Kidney (tissue), 13 donors: ENCODE measurements at regions not wholly inside any gene's neighbourhood (a gene's known extent, or its start where the extent isn't known, plus 50 kb on each side); places are given as distances from the start of the nearest gene placed in this dataset.

Source experiments
- DNase-seq, 5 donors: peaks; one replicate each; pipeline ENCODE4 v3.0.0-alpha.2; 2013 to 2020
- FAIRE-seq: peaks from 2 replicates; lab custom pipeline; 2012; peaks lifted over from hg19 to GRCh38; lab: Jason Lieb, UNC
- H3K27ac ChIP-seq, 2 donors: one replicate each; pipeline ENCODE4 v1.7.0; 2013; ENCODE audit warnings: low read depth in 2 of 2, low read length in 2 of 2, inconsistent platforms in 1 of 2
- H3K27me3 ChIP-seq: one replicate; pipeline ENCODE4 v1.7.1; 2013; ENCODE audit warnings: low read length, inconsistent platforms; ENCODE audit not compliant: control insufficient read depth, insufficient read depth
- H3K36me3 ChIP-seq, 3 donors: one replicate each; pipeline versions ENCODE4 v1.7.0 to v1.7.1; 2013; ENCODE audit warnings: low read length in 3 of 3, control low read depth in 1 of 3, inconsistent platforms in 1 of 3; ENCODE audit not compliant: insufficient read depth in 3 of 3, control insufficient read depth in 2 of 3
- H3K4me1 ChIP-seq, 3 donors: one replicate each; pipeline versions ENCODE4 v1.7.0 to v1.7.1; 2013; ENCODE audit warnings: low read length in 3 of 3, inconsistent platforms in 1 of 3, low read depth in 1 of 3; ENCODE audit not compliant: control insufficient read depth in 2 of 3, insufficient read depth in 2 of 3
- H3K4me3 ChIP-seq, 3 donors: one replicate each; pipeline versions ENCODE4 v1.7.0 to v1.8.1; 2013; ENCODE audit warnings: low read length in 3 of 3, control low read depth in 1 of 3, inconsistent platforms in 1 of 3
- H3K9ac ChIP-seq, 3 donors: one replicate each; pipeline versions ENCODE4 v1.7.0 to v1.7.1; 2013; ENCODE audit warnings: low read length in 3 of 3, control low read depth in 1 of 3, inconsistent platforms in 1 of 3
- H3K9me3 ChIP-seq, 3 donors: one replicate each; pipeline versions ENCODE4 v1.7.0 to v1.7.1; 2013; ENCODE audit warnings: low read length in 3 of 3, control low read depth in 1 of 3, inconsistent platforms in 1 of 3; ENCODE audit not compliant: control insufficient read depth in 2 of 3, insufficient read depth in 1 of 3
- CTCF ChIP-seq: IDR thresholded peaks from 3 replicates; pipeline ENCODE4 v1.5.1; 2012; ENCODE audit warnings: mild to moderate bottlenecking, moderate library complexity, borderline replicate concordance; ENCODE audit not compliant: insufficient read depth; ENCODE audit errors: extremely low read depth
- intact Hi-C: fragments of 100-400 bp; cut with DNase I; formaldehyde crosslinking; loops from one replicate; pipeline ENCODE4 v1.11.1; 2022
- donor health status: control.
- donor health status: control.
- donor health status: control.
- donor health status: control.
- donor health status: control.
- donor health status: DM: yes; HTN: yes; CAD: no.
- donor health status: Normal renal cell carcinoma (clear cell type).

GRCh38 chr3:135771760-135772159 is 193.8 kb upstream of the PPP2R3A start:
- no peak overlapping the region for H3K27ac ChIP-seq
- H3K27me3 ChIP-seq = no peaks in the 10 kb centered on the region
- FAIRE-seq (no peak), DNase-seq (peak in 4 of 5 donors; percentile 43 to 54 (median 48))
- intact Hi-C loops = no loop called here
- H3K4me3 ChIP-seq = no peak overlapping the region
- no peak overlapping the region for H3K9ac ChIP-seq
- no peaks in the 10 kb centered on the region for H3K9me3 ChIP-seq
- H3K36me3 ChIP-seq = no peaks in the 10 kb centered on the region
- no peak for TF ChIP-seq CTCF
- no peaks in the 10 kb centered on the region for H3K4me1 ChIP-seq

- FAIRE-seq = no peak
- intact Hi-C loops = no loop called here
- H3K9ac ChIP-seq = no peak overlapping the region
- no peaks in the 10 kb centered on the region for H3K9me3 ChIP-seq
- no peak for DNase-seq
- no peaks in the 10 kb centered on the region for H3K4me1 ChIP-seq
- no peaks in the 10 kb centered on the region for H3K36me3 ChIP-seq
- no peak overlapping the region for H3K27ac ChIP-seq
- no peak for TF ChIP-seq CTCF
- H3K27me3 ChIP-seq = no peaks in the 10 kb centered on the region
- H3K4me3 ChIP-seq = no peak overlapping the region
Measured at GRCh38 chr3:135779024-135779423, 186.5 kb upstream of the PPP2R3A start.

- Histone ChIP-seq H3K27ac (no peak overlapping the region), H3K9ac (no peak overlapping the region), H3K4me3 (no peak overlapping the region), H3K4me1 (no peaks in the 10 kb centered on the region), H3K27me3 (no peaks in the 10 kb centered on the region), H3K36me3 (no peaks in the 10 kb centered on the region), H3K9me3 (no peaks in the 10 kb centered on the region)
- no peak for FAIRE-seq
- DNase-seq = no peak
- no peak for TF ChIP-seq CTCF
- intact Hi-C loops = no loop called here
Measured at GRCh38 chr3:135779590-135780235, 185.8 kb upstream of the PPP2R3A start.
